DOHH2 (cell line): ENCODE measurements at regions not wholly inside any gene's neighbourhood (a gene's known extent, or its start where the extent isn't known, plus 50 kb on each side); places are given as distances from the start of the nearest gene placed in this dataset.

Source experiments
- H3F3A ChIP-seq: fragments of 200-600 bp; sonication (generic), shearing (Covaris generic); 2 replicates; pipeline ENCODE4 v1.6.0; 2016; ENCODE audit warnings: antibody characterized with exemption, mild to moderate bottlenecking; ENCODE audit not compliant: control insufficient read depth, insufficient read depth
- H3K27ac ChIP-seq: fragments of 200-600 bp; sonication (generic); 2 replicates; pipeline ENCODE4 v1.5.1; 2014; ENCODE audit warnings: low read depth, mild to moderate bottlenecking, low read length, moderate library complexity
- H3K27me3 ChIP-seq: fragments of 200-600 bp; sonication (generic); 2 replicates; pipeline ENCODE4 v1.6.1; 2014; ENCODE audit warnings: mild to moderate bottlenecking, low read length, mixed read lengths; ENCODE audit not compliant: control insufficient read depth
- H3K36me3 ChIP-seq: fragments of 200-600 bp; sonication (generic); 2 replicates; pipeline ENCODE4 v1.6.1; 2014; ENCODE audit warnings: mild to moderate bottlenecking, low read length, moderate library complexity, mixed read lengths; ENCODE audit not compliant: control insufficient read depth
- H3K4me1 ChIP-seq: fragments of 200-600 bp; sonication (generic); 2 replicates; pipeline ENCODE4 v1.6.1; 2014; ENCODE audit warnings: mild to moderate bottlenecking, low read length, mixed read lengths; ENCODE audit not compliant: control insufficient read depth
- H3K4me2 ChIP-seq: fragments of 200-600 bp; sonication (generic); 2 replicates; pipeline ENCODE4 v1.6.0; 2014; ENCODE audit warnings: mild to moderate bottlenecking, low read length, moderate library complexity
- H3K4me3 ChIP-seq: fragments of 200-600 bp; sonication (generic); 2 replicates; pipeline ENCODE4 v1.5.1; 2014; ENCODE audit warnings: mild to moderate bottlenecking, low read length, mixed read lengths
- H3K79me2 ChIP-seq: fragments of 200-600 bp; sonication (generic); 2 replicates; pipeline ENCODE4 v1.6.1; 2014; ENCODE audit warnings: mild to moderate bottlenecking, low read length, mixed read lengths; ENCODE audit not compliant: control insufficient read depth
- H3K9me2 ChIP-seq: fragments of 200-600 bp; sonication (generic); replicated peaks from 2 replicates; pipeline ENCODE4 v1.6.1; 2014; ENCODE audit warnings: mild to moderate bottlenecking, low read length, mixed read lengths; ENCODE audit not compliant: control insufficient read depth
- H3K9me3 ChIP-seq: fragments of 200-600 bp; sonication (generic); 2 replicates; pipeline ENCODE4 v1.6.1; 2014; ENCODE audit warnings: antibody characterized with exemption, low read length, mixed read lengths; ENCODE audit not compliant: control insufficient read depth, insufficient read depth
- H4K20me1 ChIP-seq: fragments of 200-600 bp; sonication (generic); 2 replicates; pipeline ENCODE4 v1.6.0; 2014; ENCODE audit warnings: low read depth, mild to moderate bottlenecking, antibody characterized with exemption, low read length, moderate library complexity; ENCODE audit not compliant: control insufficient read depth, insufficient read depth
- EZH2phosphoT487 ChIP-seq: fragments of 200-600 bp; sonication (generic); IDR thresholded peaks from 2 replicates; pipeline ENCODE4 v1.6.1; 2017; ENCODE audit warnings: borderline replicate concordance, mild to moderate bottlenecking, antibody characterized with exemption, low read length, moderate library complexity, mixed read lengths
- TF ChIP-seq, protein P1 (sequence below): fragments of 200-600 bp; sonication (generic); IDR thresholded peaks from one replicate; pipeline ENCODE4 v1.5.1; 2014; ENCODE audit warnings: antibody characterized with exemption, mild to moderate bottlenecking, low read depth, low read length; ENCODE audit not compliant: poor library complexity, severe bottlenecking

DNA sequence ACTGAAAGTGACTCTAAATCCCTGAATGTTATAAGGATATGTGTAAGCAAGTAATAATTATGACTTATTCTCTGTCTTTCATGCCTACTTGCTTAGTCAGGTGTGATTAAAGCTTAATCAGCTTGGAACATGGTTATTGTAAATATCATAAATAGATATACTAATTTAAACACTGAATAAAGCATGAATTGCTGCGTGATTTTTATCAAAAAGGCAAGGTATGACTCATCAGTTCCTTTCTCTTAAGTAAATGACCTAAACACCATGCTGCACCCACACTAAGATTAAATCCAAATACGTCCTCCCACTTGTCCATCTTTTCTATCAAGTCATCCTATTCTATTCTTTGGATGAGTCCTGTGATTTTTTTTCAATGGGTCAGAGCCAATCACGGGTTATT is 124.6 kb upstream of the MTAP start:
- Histone ChIP-seq H3K4me1 (no peaks in the 10 kb centered on the region), H3F3A (no peaks in the 10 kb centered on the region), H3K4me2 (no peak overlapping the region), H3K9me3 (no peaks in the 10 kb centered on the region), H3K27me3 (no peaks in the 10 kb centered on the region), H4K20me1 (no peaks in the 10 kb centered on the region), H3K9me2 (no peaks in the 10 kb centered on the region), H3K4me3 (no peak overlapping the region), H3K27ac (no peak overlapping the region), H3K36me3 (no peaks in the 10 kb centered on the region), H3K79me2 (no peaks in the 10 kb centered on the region)
- TF ChIP-seq, protein P1, sequence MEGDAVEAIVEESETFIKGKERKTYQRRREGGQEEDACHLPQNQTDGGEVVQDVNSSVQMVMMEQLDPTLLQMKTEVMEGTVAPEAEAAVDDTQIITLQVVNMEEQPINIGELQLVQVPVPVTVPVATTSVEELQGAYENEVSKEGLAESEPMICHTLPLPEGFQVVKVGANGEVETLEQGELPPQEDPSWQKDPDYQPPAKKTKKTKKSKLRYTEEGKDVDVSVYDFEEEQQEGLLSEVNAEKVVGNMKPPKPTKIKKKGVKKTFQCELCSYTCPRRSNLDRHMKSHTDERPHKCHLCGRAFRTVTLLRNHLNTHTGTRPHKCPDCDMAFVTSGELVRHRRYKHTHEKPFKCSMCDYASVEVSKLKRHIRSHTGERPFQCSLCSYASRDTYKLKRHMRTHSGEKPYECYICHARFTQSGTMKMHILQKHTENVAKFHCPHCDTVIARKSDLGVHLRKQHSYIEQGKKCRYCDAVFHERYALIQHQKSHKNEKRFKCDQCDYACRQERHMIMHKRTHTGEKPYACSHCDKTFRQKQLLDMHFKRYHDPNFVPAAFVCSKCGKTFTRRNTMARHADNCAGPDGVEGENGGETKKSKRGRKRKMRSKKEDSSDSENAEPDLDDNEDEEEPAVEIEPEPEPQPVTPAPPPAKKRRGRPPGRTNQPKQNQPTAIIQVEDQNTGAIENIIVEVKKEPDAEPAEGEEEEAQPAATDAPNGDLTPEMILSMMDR = no peak
- no peak for TF ChIP-seq EZH2phosphoT487

DNA sequence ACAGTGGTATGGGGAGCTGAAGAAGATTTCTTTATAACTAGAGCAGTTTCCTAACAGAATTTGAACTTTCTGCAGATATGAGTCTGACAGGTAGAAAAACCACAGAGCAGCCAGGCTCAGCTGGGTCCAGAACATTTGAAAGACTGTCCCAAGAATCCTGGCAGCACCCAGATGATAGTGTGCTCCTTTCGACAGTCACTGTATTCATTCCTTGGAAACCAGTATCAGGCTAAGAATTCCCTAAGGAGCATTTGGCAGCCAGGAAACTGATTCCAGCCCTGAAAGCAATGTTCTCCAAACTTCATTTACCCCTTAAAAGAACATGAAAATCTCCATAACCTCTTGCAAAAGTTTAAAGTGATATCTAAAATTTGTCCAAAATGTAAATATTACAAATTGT is 123.0 kb upstream of the MTAP start:
- Histone ChIP-seq H3K4me1 (no peaks in the 10 kb centered on the region), H3K79me2 (no peaks in the 10 kb centered on the region), H3K9me2 (no peaks in the 10 kb centered on the region), H3K27ac (no peak overlapping the region), H3K36me3 (no peaks in the 10 kb centered on the region), H4K20me1 (no peaks in the 10 kb centered on the region), H3K4me2 (no peak overlapping the region), H3K4me3 (no peak overlapping the region), H3K9me3 (no peaks in the 10 kb centered on the region), H3F3A (no peaks in the 10 kb centered on the region), H3K27me3 (no peaks in the 10 kb centered on the region)
- TF ChIP-seq EZH2phosphoT487 = no peak
- TF ChIP-seq, protein P1 = no peak

DNA sequence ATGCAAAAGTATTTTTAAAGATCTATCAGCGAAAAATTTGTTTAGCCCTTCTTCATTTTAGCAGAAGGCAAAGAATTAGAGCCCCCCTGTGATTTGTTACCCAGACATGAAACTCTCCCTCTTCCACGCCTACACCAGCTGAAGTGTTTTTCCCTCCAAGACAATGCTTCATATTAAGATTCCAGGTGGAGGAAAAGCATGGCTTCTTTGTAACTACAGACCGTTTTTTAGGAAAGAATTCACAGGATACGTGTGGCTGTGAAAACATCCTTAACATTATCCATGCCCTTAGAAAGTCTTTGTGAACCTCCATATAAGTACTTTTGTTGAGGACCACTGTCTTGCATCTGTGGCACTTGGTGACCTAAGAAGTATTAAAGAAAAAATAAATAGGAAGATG is 121.8 kb upstream of the MTAP start:
- Histone ChIP-seq H3K9me2 (no peaks in the 10 kb centered on the region), H3K79me2 (no peaks in the 10 kb centered on the region), H4K20me1 (no peaks in the 10 kb centered on the region), H3K9me3 (no peaks in the 10 kb centered on the region), H3K36me3 (no peaks in the 10 kb centered on the region), H3K4me1 (no peaks in the 10 kb centered on the region), H3K4me2 (no peak overlapping the region), H3F3A (no peaks in the 10 kb centered on the region), H3K27ac (no peak overlapping the region), H3K4me3 (no peak overlapping the region), H3K27me3 (no peaks in the 10 kb centered on the region; the same call in 1 of the 2 replicates)
- TF ChIP-seq, protein P1 = no peak
- TF ChIP-seq EZH2phosphoT487 = no peak

DNA sequence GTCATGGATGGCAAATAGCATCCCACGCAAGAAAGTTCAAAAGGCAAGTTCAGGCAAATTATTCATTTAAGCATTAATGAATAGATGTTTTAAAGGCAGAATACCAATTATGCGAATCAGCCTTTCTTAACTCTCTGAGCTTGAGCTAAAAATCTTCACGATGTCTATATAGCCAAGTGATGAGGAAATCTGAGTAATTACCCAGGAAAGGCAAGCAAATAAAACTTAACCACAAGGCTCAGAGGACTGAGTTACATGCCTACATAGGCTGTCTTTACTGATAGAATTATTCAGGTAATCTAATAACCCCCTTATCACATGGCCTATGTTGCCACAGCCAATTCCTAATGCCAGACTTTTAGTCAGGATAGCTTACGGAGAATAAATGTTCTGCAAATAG is 120.8 kb upstream of the MTAP start:
- TF ChIP-seq EZH2phosphoT487 = no peak
- TF ChIP-seq, protein P1 = no peak
- no peaks in the 10 kb centered on the region for H3K79me2 ChIP-seq
- no peaks in the 10 kb centered on the region for H3K9me3 ChIP-seq
- H3K4me2 ChIP-seq = no peak overlapping the region
- no peaks in the 10 kb centered on the region for H3K4me1 ChIP-seq
- H3K9me2 ChIP-seq = no peaks in the 10 kb centered on the region
- H3K36me3 ChIP-seq = no peaks in the 10 kb centered on the region
- H4K20me1 ChIP-seq = no peaks in the 10 kb centered on the region
- no peak overlapping the region for H3K4me3 ChIP-seq
- no peak overlapping the region for H3K27ac ChIP-seq
- no peaks in the 10 kb centered on the region for H3F3A ChIP-seq
- H3K27me3 ChIP-seq = no peaks in the 10 kb centered on the region; the same call in 1 of the 2 replicates
